ENCODE measurements at regions not wholly inside any gene's neighbourhood (a gene's known extent, or its start where the extent isn't known, plus 50 kb on each side); places are given as distances from the start of the nearest gene placed in this dataset. TPM values are rescaled to one million over a fixed set of nuclear protein-coding genes. Genes with fewer than 3 reads are reported as not detected.

Small RNA genes lying in the stretch of these regions (small RNA-seq; reads per million reads assigned to genes)
- not detected for gene RN7SL727P
